GM12878 (cell line): ENCODE measurements at regions not wholly inside any gene's neighbourhood (a gene's known extent, or its start where the extent isn't known, plus 50 kb on each side); places are given as distances from the start of the nearest gene placed in this dataset.

Source experiments
- ATAC-seq: fragments of 200-7000 bp; cut with Tn5 transposase; 3 replicates; pipeline ENCODE4 v1.9.1; 2020; ENCODE audit warnings: mild to moderate bottlenecking, moderate library complexity
- BruUV-seq: library from RNA; stranded (reverse); fragments of 400-500 nt; replicated peaks from 2 replicates; lab custom pipeline; 2021; lab: Mats Ljungman, UMichigan
- CTCF ChIA-PET: fragments of 300-600 bp; sonication (Branson Sonifier 250); formaldehyde crosslinking; extraction: SDS; loops from one replicate; lab custom pipeline; 2021; ENCODE audit warnings: inconsistent platforms; lab: Yijun Ruan, JAX
- POLR2A ChIA-PET: fragments of 350-600 bp; formaldehyde crosslinking; extraction: SDS; loops from one replicate; lab custom pipeline; 2021; ENCODE audit warnings: inconsistent platforms; lab: Charles Lee
- RAD21 ChIA-PET: fragments of 300-600 bp; sonication (Branson Sonifier 250); formaldehyde crosslinking; loops from one replicate; lab custom pipeline; 2023; ENCODE audit warnings: antibody characterized with exemption; ENCODE audit not compliant: unreplicated experiment; lab: Charles Lee
- SMC1A ChIA-PET: fragments of 300-600 bp; sonication (Branson Sonifier 250); formaldehyde crosslinking; loops from one replicate; lab custom pipeline; 2023; ENCODE audit not compliant: unreplicated experiment, uncharacterized antibody; lab: Charles Lee
- DNase-seq: peaks from one replicate; pipeline ENCODE4 v3.0.0-alpha.2; 2011; ENCODE audit warnings: low read depth, low spot score
- FAIRE-seq: peaks from 3 replicates; lab custom pipeline; 2011; peaks lifted over from hg19 to GRCh38; lab: Jason Lieb, UNC
- H2AFZ ChIP-seq: 2 replicates; pipeline ENCODE4 v1.6.0; 2011; ENCODE audit warnings: low read depth, low read length, control low read depth; ENCODE audit not compliant: control insufficient read depth
- H3K27ac ChIP-seq: 2 replicates; pipeline ENCODE4 v1.5.1; 2011; ENCODE audit warnings: control low read depth; ENCODE audit not compliant: control insufficient read depth, insufficient read depth
- H3K27me3 ChIP-seq, 2 experiments: replicated peaks in 1 of 2; 2 replicates each; pipeline versions ENCODE4 v1.6.0 to v1.6.1; 2011; ENCODE audit warnings: low read length in 1 of 2; ENCODE audit not compliant: control insufficient read depth in 2 of 2, insufficient read depth in 2 of 2
- H3K36me3 ChIP-seq, 2 experiments: 2 replicates each; pipeline ENCODE4 v1.5.1; 2011; ENCODE audit warnings: low read length in 1 of 2; ENCODE audit not compliant: control insufficient read depth in 2 of 2, insufficient read depth in 2 of 2
- H3K4me1 ChIP-seq: 2 replicates; pipeline ENCODE4 v1.6.1; 2011; ENCODE audit warnings: mild to moderate bottlenecking, low read length, moderate library complexity, mixed read lengths; ENCODE audit not compliant: control insufficient read depth, insufficient read depth
- H3K4me2 ChIP-seq: 2 replicates; pipeline ENCODE4 v1.6.0; 2011; ENCODE audit warnings: control low read depth; ENCODE audit not compliant: control insufficient read depth, insufficient read depth
- H3K4me3 ChIP-seq: fragments of 200-600 bp; sonication (generic); 2 replicates; pipeline ENCODE4 v1.5.1; 2016
- H3K79me2 ChIP-seq: 2 replicates; pipeline ENCODE4 v1.6.0; 2011; ENCODE audit warnings: low read length; ENCODE audit not compliant: control insufficient read depth, insufficient read depth
- H3K9ac ChIP-seq: 2 replicates; pipeline ENCODE4 v1.8.0; 2011; ENCODE audit warnings: low read length, control low read depth, mixed read lengths; ENCODE audit not compliant: control insufficient read depth, insufficient read depth
- H3K9me3 ChIP-seq: replicated peaks from 3 replicates; pipeline ENCODE4 v1.5.1; 2011; ENCODE audit warnings: mild to moderate bottlenecking, low read length; ENCODE audit not compliant: control insufficient read depth, insufficient read depth
- H4K20me1 ChIP-seq: 2 replicates; pipeline ENCODE4 v1.6.0; 2011; ENCODE audit not compliant: control insufficient read depth, insufficient read depth
- BMI1 ChIP-seq: fragments of 450-650 bp; IDR thresholded peaks from 2 replicates; pipeline ENCODE4 v1.6.1; 2016; ENCODE audit warnings: mild to moderate bottlenecking, moderate library complexity, borderline replicate concordance
- CHD1 ChIP-seq: IDR thresholded peaks from 2 replicates; pipeline ENCODE4 v1.6.1; 2012; ENCODE audit warnings: low read depth, low read length, improper control_type of control experiment
- CHD2 ChIP-seq: IDR thresholded peaks from 2 replicates; pipeline ENCODE4 v1.6.1; 2011; ENCODE audit warnings: low read depth, low read length, improper control_type of control experiment, borderline replicate concordance
- CREB1 ChIP-seq: IDR thresholded peaks from 2 replicates; pipeline ENCODE4 v1.6.1; 2012; ENCODE audit warnings: low read depth, mild to moderate bottlenecking, inconsistent platforms
- FOXM1 ChIP-seq: IDR thresholded peaks from 2 replicates; pipeline ENCODE4 v1.6.1; 2012; ENCODE audit warnings: low read depth, mild to moderate bottlenecking, inconsistent platforms, low read length, moderate library complexity
- KLF5 ChIP-seq: fragments of 450-650 bp; IDR thresholded peaks from 2 replicates; pipeline ENCODE4 v1.6.1; 2014; ENCODE audit warnings: mild to moderate bottlenecking; ENCODE audit not compliant: partially characterized antibody
- LARP7 ChIP-seq: fragments of 450-650 bp; IDR thresholded peaks from 2 replicates; pipeline ENCODE4 v1.6.1; 2017; ENCODE audit warnings: mild to moderate bottlenecking
- MEF2A ChIP-seq: IDR thresholded peaks from 2 replicates; pipeline ENCODE4 v1.6.1; 2011; ENCODE audit warnings: low read depth, mild to moderate bottlenecking, low read length, moderate library complexity; ENCODE audit not compliant: insufficient read depth
- NR2F1 ChIP-seq: fragments of 450-650 bp; conservative IDR thresholded peaks from 2 replicates; pipeline ENCODE4 v1.6.1; 2017; ENCODE audit warnings: mild to moderate bottlenecking
- RELA ChIP-seq: fragments of 450-650 bp; IDR thresholded peaks from 2 replicates; pipeline ENCODE4 v1.8.0; 2014; ENCODE audit warnings: borderline replicate concordance; ENCODE audit not compliant: partially characterized antibody
- SMAD5 ChIP-seq: IDR thresholded peaks from 2 replicates; pipeline ENCODE4 v1.6.1; 2016; ENCODE audit warnings: antibody characterized with exemption, low read depth
- SREBF2 ChIP-seq: IDR thresholded peaks from 2 replicates; pipeline ENCODE4 v1.6.1; 2012; ENCODE audit warnings: mild to moderate bottlenecking, low read length
- TBL1XR1 ChIP-seq: IDR thresholded peaks from 2 replicates; pipeline ENCODE4 v1.6.1; 2012; ENCODE audit warnings: low read depth, low read length, improper control_type of control experiment
- ZNF384 ChIP-seq: IDR thresholded peaks from 2 replicates; pipeline ENCODE4 v1.6.1; 2012; ENCODE audit warnings: low read depth, mild to moderate bottlenecking, low read length, improper control_type of control experiment, borderline replicate concordance
- ZNF622 ChIP-seq: fragments of 450-650 bp; IDR thresholded peaks from 2 replicates; pipeline ENCODE4 v1.6.1; 2017; ENCODE audit warnings: mild to moderate bottlenecking, inconsistent platforms
- ZZZ3 ChIP-seq: IDR thresholded peaks from 2 replicates; pipeline ENCODE4 v1.6.1; 2011; ENCODE audit warnings: low read depth; ENCODE audit not compliant: control insufficient read depth, insufficient read length
- WGBS: methylation state at CpG from one replicate; pipeline ENCODE4 v1.1.6; 2016; ENCODE audit warnings: low lambda C conversion rate; ENCODE audit not compliant: insufficient replicate concordance, insufficient coverage; ENCODE audit errors: missing lambda C conversion rate; 5-methylcytosine and 5-hydroxymethylcytosine counted together
- in situ Hi-C: fragments of 300-500 bp; cut with MboI; formaldehyde crosslinking; loops from 9 replicates; pipeline ENCODE4 v1.14.3; 2018; ENCODE audit warnings: mixed read lengths
- intact Hi-C: fragments of 100-400 bp; cut with micrococcal nuclease; formaldehyde crosslinking; loops from one replicate; pipeline ENCODE4 v1.14.2; 2022; ENCODE audit not compliant: unreplicated experiment
- TF ChIP-seq, protein P1 (sequence below): IDR thresholded peaks from 2 replicates; pipeline ENCODE4 v1.6.1; 2012; ENCODE audit warnings: low read length, inconsistent platforms
- TF ChIP-seq, protein P2 (sequence below): fragments of 450-650 bp; IDR thresholded peaks from 2 replicates; pipeline ENCODE4 v1.6.1; 2017; ENCODE audit warnings: mild to moderate bottlenecking, moderate library complexity

GRCh38 chr10:52455098-52455497, 141.0 kb downstream of the DKK1 start:
- no peak overlapping the region for H2AFZ ChIP-seq
- DNase-seq, result no peak
- RAD21 ChIA-PET, result no interaction called here
- no peak overlapping the region for H3K9ac ChIP-seq
- H3K27ac ChIP-seq, result no peak overlapping the region
- H3K4me3 ChIP-seq, result no peak overlapping the region
- TF ChIP-seq TBL1XR1 (no peak), KLF5 (no peak), CREB1 (no peak), NR2F1 (no peak), ZZZ3 (no peak), SREBF2 (no peak), MEF2A (no peak), RELA (no peak), CHD2 (no peak), BMI1 (no peak), FOXM1 (no peak), LARP7 (no peak), ZNF622 (no peak), ZNF384 (no peak), SMAD5 (no peak), CHD1 (no peak)
- TF ChIP-seq, protein P1, sequence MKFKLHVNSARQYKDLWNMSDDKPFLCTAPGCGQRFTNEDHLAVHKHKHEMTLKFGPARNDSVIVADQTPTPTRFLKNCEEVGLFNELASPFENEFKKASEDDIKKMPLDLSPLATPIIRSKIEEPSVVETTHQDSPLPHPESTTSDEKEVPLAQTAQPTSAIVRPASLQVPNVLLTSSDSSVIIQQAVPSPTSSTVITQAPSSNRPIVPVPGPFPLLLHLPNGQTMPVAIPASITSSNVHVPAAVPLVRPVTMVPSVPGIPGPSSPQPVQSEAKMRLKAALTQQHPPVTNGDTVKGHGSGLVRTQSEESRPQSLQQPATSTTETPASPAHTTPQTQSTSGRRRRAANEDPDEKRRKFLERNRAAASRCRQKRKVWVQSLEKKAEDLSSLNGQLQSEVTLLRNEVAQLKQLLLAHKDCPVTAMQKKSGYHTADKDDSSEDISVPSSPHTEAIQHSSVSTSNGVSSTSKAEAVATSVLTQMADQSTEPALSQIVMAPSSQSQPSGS, result no peak
- TF ChIP-seq, protein P2, sequence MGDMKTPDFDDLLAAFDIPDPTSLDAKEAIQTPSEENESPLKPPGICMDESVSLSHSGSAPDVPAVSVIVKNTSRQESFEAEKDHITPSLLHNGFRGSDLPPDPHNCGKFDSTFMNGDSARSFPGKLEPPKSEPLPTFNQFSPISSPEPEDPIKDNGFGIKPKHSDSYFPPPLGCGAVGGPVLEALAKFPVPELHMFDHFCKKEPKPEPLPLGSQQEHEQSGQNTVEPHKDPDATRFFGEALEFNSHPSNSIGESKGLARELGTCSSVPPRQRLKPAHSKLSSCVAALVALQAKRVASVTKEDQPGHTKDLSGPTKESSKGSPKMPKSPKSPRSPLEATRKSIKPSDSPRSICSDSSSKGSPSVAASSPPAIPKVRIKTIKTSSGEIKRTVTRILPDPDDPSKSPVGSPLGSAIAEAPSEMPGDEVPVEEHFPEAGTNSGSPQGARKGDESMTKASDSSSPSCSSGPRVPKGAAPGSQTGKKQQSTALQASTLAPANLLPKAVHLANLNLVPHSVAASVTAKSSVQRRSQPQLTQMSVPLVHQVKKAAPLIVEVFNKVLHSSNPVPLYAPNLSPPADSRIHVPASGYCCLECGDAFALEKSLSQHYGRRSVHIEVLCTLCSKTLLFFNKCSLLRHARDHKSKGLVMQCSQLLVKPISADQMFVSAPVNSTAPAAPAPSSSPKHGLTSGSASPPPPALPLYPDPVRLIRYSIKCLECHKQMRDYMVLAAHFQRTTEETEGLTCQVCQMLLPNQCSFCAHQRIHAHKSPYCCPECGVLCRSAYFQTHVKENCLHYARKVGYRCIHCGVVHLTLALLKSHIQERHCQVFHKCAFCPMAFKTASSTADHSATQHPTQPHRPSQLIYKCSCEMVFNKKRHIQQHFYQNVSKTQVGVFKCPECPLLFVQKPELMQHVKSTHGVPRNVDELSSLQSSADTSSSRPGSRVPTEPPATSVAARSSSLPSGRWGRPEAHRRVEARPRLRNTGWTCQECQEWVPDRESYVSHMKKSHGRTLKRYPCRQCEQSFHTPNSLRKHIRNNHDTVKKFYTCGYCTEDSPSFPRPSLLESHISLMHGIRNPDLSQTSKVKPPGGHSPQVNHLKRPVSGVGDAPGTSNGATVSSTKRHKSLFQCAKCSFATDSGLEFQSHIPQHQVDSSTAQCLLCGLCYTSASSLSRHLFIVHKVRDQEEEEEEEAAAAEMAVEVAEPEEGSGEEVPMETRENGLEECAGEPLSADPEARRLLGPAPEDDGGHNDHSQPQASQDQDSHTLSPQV, result no peak
- TF ChIP-seq, all 136 proteins: peak for 0
- Histone ChIP-seq H4K20me1 (no peaks in the 10 kb centered on the region), H3K27me3 (no peaks in the 10 kb centered on the region), H3K9me3 (no peaks in the 10 kb centered on the region), H3K4me1 (no peaks in the 10 kb centered on the region), H3K4me2 (no peak overlapping the region), H3K79me2 (no peaks in the 10 kb centered on the region), H3K36me3 (no peaks in the 10 kb centered on the region)
- ChIA-PET POLR2A (no interaction called here), CTCF (no interaction called here), SMC1A (interaction anchor here (1.5 kb wide), 1 partner anchor 10 kb away, joined by 5 read pairs; no protein-coding TSS in a partner anchor)
- ATAC-seq, result no peak
- no peak for FAIRE-seq
- BruUV-seq, result no TSS peak
- in situ Hi-C loops, result no loop called here
- intact Hi-C loops, result no loop called here
- 0% methylated on average over 3 of the region's 3 CpGs for WGBS
